ENCODE measurements at regions not wholly inside any gene's neighbourhood (a gene's known extent, or its start where the extent isn't known, plus 50 kb on each side); places are given as distances from the start of the nearest gene placed in this dataset.

- no peak overlapping the region for H3K27ac ChIP-seq
- no peak for TF ChIP-seq CTCF (conservative IDR thresholded peaks at IDR 0.05)
Measured at GRCh38 chr9:87781331-87781730, 55.4 kb downstream of the CTSL start.

- no peak overlapping the region for H3K27ac ChIP-seq
- no peak for TF ChIP-seq CTCF (conservative IDR thresholded peaks at IDR 0.05)
Measured at GRCh38 chr9:87783180-87783579, 57.3 kb downstream of the CTSL start.

GRCh38 chr9:87785315-87785970, 59.5 kb downstream of the CTSL start:
- peak overlapping the region; percentile 57 for H3K27ac ChIP-seq

- TF ChIP-seq CTCF (conservative IDR thresholded peaks at IDR 0.05) = no peak
- peak overlapping the region; percentile 57 for H3K27ac ChIP-seq
Measured at GRCh38 chr9:87786423-87786822, 60.5 kb downstream of the CTSL start.

GRCh38 chr9:87786876-87787275, 61.0 kb downstream of the CTSL start:
- TF ChIP-seq CTCF (conservative IDR thresholded peaks at IDR 0.05) = no peak

GRCh38 chr9:87787735-87788134, 61.8 kb downstream of the CTSL start:
- no peak for TF ChIP-seq CTCF (conservative IDR thresholded peaks at IDR 0.05)
- H3K27ac ChIP-seq = no peak overlapping the region

More at GRCh38 chr9:87786876-87787275, 61.0 kb downstream of the CTSL start:
- H3K27ac ChIP-seq = no peak overlapping the region

GRCh38 chr9:87792831-87793288, 66.9 kb downstream of the CTSL start:
- TF ChIP-seq CTCF (conservative IDR thresholded peaks at IDR 0.05) = no peak
- H3K27ac ChIP-seq = no peak overlapping the region

GRCh38 chr9:87793292-87793691, 67.4 kb downstream of the CTSL start:
- no peak overlapping the region for H3K27ac ChIP-seq
- TF ChIP-seq CTCF (conservative IDR thresholded peaks at IDR 0.05) = no peak

Data from VCaP (cell line).